H1 (cell line): ENCODE measurements at regions not wholly inside any gene's neighbourhood (a gene's known extent, or its start where the extent isn't known, plus 50 kb on each side); places are given as distances from the start of the nearest gene placed in this dataset.

Source experiments
- CTCF ChIA-PET: fragments of 300-600 bp; sonication (Branson Sonifier 250); formaldehyde crosslinking; loops from one replicate; lab custom pipeline; 2021; ENCODE audit not compliant: partially characterized antibody; lab: Charles Lee
- POLR2A ChIA-PET: fragments of 300-600 bp; sonication (Branson Sonifier 250); formaldehyde crosslinking; loops from one replicate; lab custom pipeline; 2021; ENCODE audit warnings: inconsistent platforms; ENCODE audit not compliant: partially characterized antibody; lab: Charles Lee
- DNase-seq, 2 experiments: peaks; one replicate each; pipeline versions ENCODE4 v3.0.0 to v3.0.0-alpha.2; 2010 to 2022; ENCODE audit warnings: low spot score in 2 of 2, low read depth in 1 of 2, mixed read lengths in 1 of 2
- FAIRE-seq: peaks from 2 replicates; lab custom pipeline; 2011; peaks lifted over from hg19 to GRCh38; lab: Jason Lieb, UNC
- H2AFZ ChIP-seq: 2 replicates; pipeline ENCODE4 v1.8.1; 2012; ENCODE audit warnings: low read length, inconsistent platforms
- H2AK5ac ChIP-seq: 2 replicates; pipeline ENCODE4 v1.6.1; 2013; ENCODE audit warnings: low read depth, low read length
- H2BK120ac ChIP-seq: replicated peaks from 2 replicates; pipeline ENCODE3; 2013; ENCODE audit warnings: low read depth, low read length, inconsistent platforms
- H2BK12ac ChIP-seq: 2 replicates; pipeline ENCODE4 v1.6.1; 2013; ENCODE audit warnings: low read depth, low read length
- H2BK15ac ChIP-seq: 2 replicates; pipeline ENCODE4 v1.6.1; 2013; ENCODE audit warnings: low read length
- H2BK20ac ChIP-seq: 2 replicates; pipeline ENCODE4 v1.6.1; 2013; ENCODE audit warnings: low read length
- H2BK5ac ChIP-seq: 2 replicates; pipeline ENCODE4 v1.6.1; 2013; ENCODE audit warnings: low read depth, low read length
- H3K14ac ChIP-seq: 2 replicates; pipeline ENCODE4 v1.6.1; 2013; ENCODE audit warnings: inconsistent platforms; ENCODE audit not compliant: insufficient read length
- H3K18ac ChIP-seq: 2 replicates; pipeline ENCODE4 v1.6.1; 2013; ENCODE audit warnings: low read length; ENCODE audit errors: extremely low read depth
- H3K23ac ChIP-seq: 2 replicates; pipeline ENCODE4 v1.6.1; 2013; ENCODE audit warnings: inconsistent platforms; ENCODE audit not compliant: insufficient read length
- H3K23me2 ChIP-seq: 2 replicates; pipeline ENCODE4 v1.6.1; 2013; ENCODE audit warnings: low read depth, low read length
- H3K27ac ChIP-seq: 2 replicates; pipeline ENCODE4 v1.6.1; 2011; ENCODE audit warnings: low read depth, low read length, inconsistent platforms
- H3K27me3 ChIP-seq, 4 experiments: replicated peaks in 1 of 4; 1 replicate in 1 of 4; 2 replicates in 3 of 4; pipeline versions ENCODE4 v1.6.1 to v1.8.1; 2011 to 2013; ENCODE audit warnings: low read length in 3 of 4, mild to moderate bottlenecking in 3 of 4, inconsistent platforms in 2 of 4, mixed read lengths in 2 of 4, moderate library complexity in 1 of 4; ENCODE audit not compliant: control insufficient read depth in 3 of 4, insufficient read depth in 3 of 4; ENCODE audit errors: extremely low read depth in 1 of 4
- H3K36me3 ChIP-seq, 4 experiments: 2 replicates each; pipeline versions ENCODE4 v1.6.1 to v1.8.1; 2011 to 2013; ENCODE audit warnings: mild to moderate bottlenecking in 4 of 4, low read length in 3 of 4, moderate library complexity in 2 of 4, control low read depth in 1 of 4, inconsistent platforms in 1 of 4; ENCODE audit not compliant: insufficient read depth in 4 of 4, control insufficient read depth in 2 of 4
- H3K4ac ChIP-seq: replicated peaks from 2 replicates; pipeline ENCODE3; 2013; ENCODE audit warnings: low read length, low read depth, mixed read lengths, inconsistent platforms; ENCODE audit not compliant: insufficient read length
- H3K4me1 ChIP-seq, 4 experiments: replicated peaks in 1 of 4; 1 replicate in 1 of 4; 2 replicates in 3 of 4; pipeline versions ENCODE4 v1.6.1 to v1.8.1; 2011 to 2013; ENCODE audit warnings: low read length in 3 of 4, inconsistent platforms in 2 of 4, mixed read lengths in 1 of 4; ENCODE audit not compliant: insufficient read depth in 4 of 4, control insufficient read depth in 3 of 4
- H3K4me2 ChIP-seq, 2 experiments: 2 replicates each; pipeline versions ENCODE4 v1.6.1 to v1.8.1; 2011 to 2013; ENCODE audit warnings: low read depth in 2 of 2, low read length in 2 of 2, control low read depth in 1 of 2, inconsistent platforms in 1 of 2, mild to moderate bottlenecking in 1 of 2; ENCODE audit not compliant: insufficient read depth in 1 of 2
- H3K4me3 ChIP-seq, 4 experiments: fragments of 200-600, 300-600 bp in 1 of 4; sonication (generic), shearing (Covaris generic), sonication (Bioruptor Twin) in 1 of 4; 2 replicates each; pipeline versions ENCODE4 v1.5.1 to v1.8.1; 2011 to 2016; ENCODE audit warnings: low read length in 4 of 4, low read depth in 3 of 4, control low read depth in 2 of 4, inconsistent platforms in 2 of 4, mild to moderate bottlenecking in 2 of 4, mixed read lengths in 1 of 4, moderate library complexity in 1 of 4; ENCODE audit not compliant: insufficient read depth in 2 of 4; ENCODE audit errors: extremely low read depth in 1 of 4
- H3K56ac ChIP-seq: replicated peaks from 2 replicates; pipeline ENCODE3; 2013; ENCODE audit warnings: low read depth, mild to moderate bottlenecking, mixed read lengths, low read length, inconsistent platforms; ENCODE audit not compliant: insufficient read length
- H3K79me1 ChIP-seq: 2 replicates; pipeline ENCODE4 v1.6.1; 2013; ENCODE audit warnings: low read depth, low read length, control low read depth
- H3K79me2 ChIP-seq, 2 experiments: 2 replicates each; pipeline versions ENCODE4 v1.6.1 to v1.8.1; 2012 to 2013; ENCODE audit warnings: low read length in 2 of 2, mild to moderate bottlenecking in 2 of 2, inconsistent platforms in 1 of 2; ENCODE audit not compliant: insufficient read depth in 2 of 2, control insufficient read depth in 1 of 2
- H3K9ac ChIP-seq, 4 experiments: replicated peaks in 1 of 4; 1 replicate in 1 of 4; 2 replicates in 3 of 4; pipeline versions ENCODE4 v1.6.1 to v1.8.1; 2011 to 2013; ENCODE audit warnings: low read depth in 3 of 4, low read length in 3 of 4, control low read depth in 2 of 4, mild to moderate bottlenecking in 2 of 4, moderate library complexity in 2 of 4, inconsistent platforms in 1 of 4; ENCODE audit errors: extremely low read depth in 1 of 4
- H3K9me3 ChIP-seq, 2 experiments: 2 replicates each; pipeline versions ENCODE4 v1.6.1 to v1.8.1; 2012 to 2013; ENCODE audit warnings: mild to moderate bottlenecking in 2 of 2, moderate library complexity in 2 of 2, control low read depth in 1 of 2, inconsistent platforms in 1 of 2, low read depth in 1 of 2, low read length in 1 of 2, mixed read lengths in 1 of 2; ENCODE audit not compliant: insufficient read depth in 2 of 2
- H4K20me1 ChIP-seq, 2 experiments: replicated peaks in 1 of 2; 2 replicates each; pipeline versions ENCODE3 to v1.8.1; 2011 to 2013; ENCODE audit warnings: inconsistent platforms in 2 of 2, low read length in 2 of 2, mild to moderate bottlenecking in 1 of 2; ENCODE audit not compliant: insufficient read depth in 2 of 2, control insufficient read depth in 1 of 2
- H4K5ac ChIP-seq: 2 replicates; pipeline ENCODE4 v1.6.1; 2013; ENCODE audit warnings: low read length, low read depth, mixed read lengths, inconsistent platforms; ENCODE audit not compliant: insufficient read length
- H4K8ac ChIP-seq: 2 replicates; pipeline ENCODE4 v1.8.0; 2013; ENCODE audit warnings: mild to moderate bottlenecking, moderate library complexity, low read length, inconsistent platforms; ENCODE audit not compliant: insufficient read depth; ENCODE audit errors: extremely low read depth
- H4K91ac ChIP-seq: replicated peaks from 2 replicates; pipeline ENCODE3; 2013; ENCODE audit warnings: low read length, mixed read lengths, inconsistent platforms; ENCODE audit not compliant: insufficient read length
- ATF2 ChIP-seq: IDR thresholded peaks from 2 replicates; pipeline ENCODE4 v1.6.1; 2012; ENCODE audit warnings: low read length, inconsistent platforms
- CHD1 ChIP-seq: IDR thresholded peaks from 2 replicates; pipeline ENCODE4 v1.6.1; 2012; ENCODE audit warnings: low read depth, low read length, improper control_type of control experiment
- SP4 ChIP-seq: IDR thresholded peaks from 2 replicates; pipeline ENCODE4 v1.6.1; 2012; ENCODE audit warnings: low read length, inconsistent platforms
- WGBS, 2 experiments: shearing (Covaris generic) in 1 of 2; methylation state at CpG; one replicate each; pipeline versions ENCODE4 v1.1.6 to v1.1.7; 2013 to 2015; ENCODE audit warnings: low lambda C conversion rate in 2 of 2, mixed read lengths in 2 of 2, inconsistent platforms in 1 of 2, low coverage in 1 of 2, missing lambda C conversion rate in 1 of 2; ENCODE audit not compliant: insufficient replicate concordance in 2 of 2, insufficient coverage in 1 of 2, insufficient read length in 1 of 2; ENCODE audit errors: extremely low coverage in 1 of 2, missing lambda C conversion rate in 1 of 2; 5-methylcytosine and 5-hydroxymethylcytosine counted together

- H4K20me1 ChIP-seq: no peaks in the 10 kb centered on the region
- peaks cover 0 to 22% (median 8%) of the 10 kb centered on the region in 4 experiments; a peak in 4 of 7 replicates for H3K4me1 ChIP-seq
- H2BK5ac ChIP-seq: no peak overlapping the region
- H3K27me3 ChIP-seq: peaks cover 0 to 1% (median 0%) of the 10 kb centered on the region in 4 experiments; a peak in 1 of 7 replicates
- no peak for DNase-seq
- no peak overlapping the region for H2AK5ac ChIP-seq
- TF ChIP-seq ATF2 (no peak), SP4 (no peak), CHD1 (no peak)
- H4K8ac ChIP-seq: no peak overlapping the region
- WGBS, 2 experiments: 87% methylated on average over 3 of the region's 3 CpGs; no CpG with 5 or more reads in 1 of the 2 experiments
- H3K56ac ChIP-seq: no peak overlapping the region
- no peak overlapping the region for H4K91ac ChIP-seq
- no peaks in the 10 kb centered on the region for H3K36me3 ChIP-seq
- POLR2A ChIA-PET: no interaction called here
- no peak overlapping the region for H3K4me2 ChIP-seq
- H3K18ac ChIP-seq: no peak overlapping the region
- H3K9me3 ChIP-seq: no peaks in the 10 kb centered on the region
- CTCF ChIA-PET: no interaction called here
- no peak overlapping the region for H2BK15ac ChIP-seq
- 0 out of 2 replicates have a peak overlapping the region, but pooled peaks have one; percentile 8 for H2BK20ac ChIP-seq
- H3K79me1 ChIP-seq: no peaks in the 10 kb centered on the region
- H2AFZ ChIP-seq: no peak overlapping the region
- no peak overlapping the region for H3K23ac ChIP-seq
- H2BK12ac ChIP-seq: no peak overlapping the region
- H3K4me3 ChIP-seq: no peak overlapping the region
- no peak overlapping the region for H4K5ac ChIP-seq
- H3K4ac ChIP-seq: no peak overlapping the region
- H3K14ac ChIP-seq: no peak overlapping the region
- no peak for FAIRE-seq
- no peak overlapping the region for H3K27ac ChIP-seq
- H2BK120ac ChIP-seq: no peak overlapping the region
- H3K79me2 ChIP-seq: no peaks in the 10 kb centered on the region
- no peak overlapping the region for H3K9ac ChIP-seq
- H3K23me2 ChIP-seq: no peaks in the 10 kb centered on the region
Observed at GRCh38 chr2:12259493-12259892, 457.2 kb upstream of the TRIB2 start.
